CD8-positive, alpha-beta memory T cell (primary cell): ENCODE measurements at regions not wholly inside any gene's neighbourhood (a gene's known extent, or its start where the extent isn't known, plus 50 kb on each side); places are given as distances from the start of the nearest gene placed in this dataset.

ENCODE experiments used
- CTCF ChIA-PET: fragments of 350-600 bp; sonication (Branson Sonifier 250); formaldehyde crosslinking; loops from one replicate; lab custom pipeline; 2021; ENCODE audit warnings: antibody characterized with exemption; lab: Charles Lee
- POLR2A ChIA-PET: fragments of 350-600 bp; sonication (Branson Sonifier 250); formaldehyde crosslinking; loops from one replicate; lab custom pipeline; 2021; ENCODE audit warnings: antibody characterized with exemption; lab: Charles Lee
- DNase-seq, 5 donors: peaks; one replicate each; pipeline versions ENCODE4 v3.0.0 to v3.0.0-alpha.2; 2020 to 2022; ENCODE audit warnings: mixed read lengths in 1 of 5
- H3K27ac ChIP-seq: one replicate; pipeline ENCODE4 v1.7.0; 2013; ENCODE audit warnings: low read depth, mild to moderate bottlenecking, low read length, moderate library complexity
- H3K27me3 ChIP-seq: 2 replicates; pipeline ENCODE4 v1.7.0; 2013; ENCODE audit warnings: low read length, mild to moderate bottlenecking; ENCODE audit not compliant: insufficient read depth, poor library complexity, severe bottlenecking
- H3K36me3 ChIP-seq: 2 replicates; pipeline ENCODE4 v1.7.0; 2013; ENCODE audit warnings: mild to moderate bottlenecking, low read length, moderate library complexity; ENCODE audit not compliant: insufficient read depth
- H3K4me1 ChIP-seq: 2 replicates; pipeline ENCODE4 v1.7.0; 2013; ENCODE audit warnings: mild to moderate bottlenecking, low read length, moderate library complexity; ENCODE audit not compliant: insufficient read depth
- H3K4me3 ChIP-seq: 2 replicates; pipeline ENCODE4 v1.7.0; 2013; ENCODE audit warnings: mild to moderate bottlenecking, low read length
- H3K9me3 ChIP-seq: 2 replicates; pipeline ENCODE4 v1.7.0; 2013; ENCODE audit warnings: mild to moderate bottlenecking, low read length
- H3K27ac Mint-ChIP-seq, 8 donors: one replicate each; pipeline ENCODE4 v1.8.0; 2020 to 2021; ENCODE audit warnings: mixed read lengths in 8 of 8, mild to moderate bottlenecking in 6 of 8, inconsistent platforms in 3 of 8, moderate library complexity in 3 of 8
- H3K27me3 Mint-ChIP-seq, 2 donors: one replicate each; pipeline ENCODE4 v1.8.0; 2020 to 2021; ENCODE audit warnings: mixed read lengths in 2 of 2, mild to moderate bottlenecking in 1 of 2, moderate library complexity in 1 of 2
- H3K36me3 Mint-ChIP-seq, 3 donors: one replicate each; pipeline ENCODE4 v1.8.0; 2020 to 2021; ENCODE audit warnings: mixed read lengths in 3 of 3, inconsistent platforms in 1 of 3, mild to moderate bottlenecking in 1 of 3
- H3K4me1 Mint-ChIP-seq, 3 donors: one replicate each; pipeline ENCODE4 v1.8.0; 2020 to 2021; ENCODE audit warnings: mixed read lengths in 3 of 3, inconsistent platforms in 1 of 3, mild to moderate bottlenecking in 1 of 3
- H3K4me3 Mint-ChIP-seq, 7 donors: one replicate each; pipeline ENCODE4 v1.8.0; 2020 to 2021; ENCODE audit warnings: mixed read lengths in 7 of 7, mild to moderate bottlenecking in 6 of 7, moderate library complexity in 4 of 7, inconsistent platforms in 2 of 7
- H3K9me3 Mint-ChIP-seq, 5 donors: one replicate each; pipeline ENCODE4 v1.8.0; 2020 to 2022; ENCODE audit warnings: mixed read lengths in 5 of 5, mild to moderate bottlenecking in 3 of 5, moderate library complexity in 2 of 5, inconsistent platforms in 1 of 5

GRCh38 chr2:66699416-66699792 is 264.5 kb downstream of the MEIS1 start:
- no peak overlapping the region for H3K4me3 Mint-ChIP-seq
- no peaks in the 10 kb centered on the region for H3K9me3 ChIP-seq
- H3K9me3 Mint-ChIP-seq: peaks cover 0 to 6% (median 0%) of the 10 kb centered on the region in 5 donors
- DNase-seq: no peak
- ChIA-PET POLR2A (no interaction called here), CTCF (no interaction called here)
- H3K27ac ChIP-seq: no peak overlapping the region
- H3K36me3 Mint-ChIP-seq: no peaks in the 10 kb centered on the region
- H3K27me3 ChIP-seq: no peaks in the 10 kb centered on the region
- no peak overlapping the region for H3K27ac Mint-ChIP-seq
- no peaks in the 10 kb centered on the region for H3K4me1 Mint-ChIP-seq
- H3K4me1 ChIP-seq: no peaks in the 10 kb centered on the region
- H3K4me3 ChIP-seq: no peak overlapping the region
- H3K36me3 ChIP-seq: no peaks in the 10 kb centered on the region
- no peaks in the 10 kb centered on the region for H3K27me3 Mint-ChIP-seq

GRCh38 chr2:66699793-66700676 is 265.1 kb downstream of the MEIS1 start:
- no peaks in the 10 kb centered on the region for H3K9me3 ChIP-seq

GRCh38 chr2:66700677-66701066 is 265.7 kb downstream of the MEIS1 start:
- POLR2A ChIA-PET: no interaction called here
- Mint-ChIP-seq H3K27ac (no peak overlapping the region), H3K36me3 (no peaks in the 10 kb centered on the region), H3K4me3 (no peak overlapping the region), H3K27me3 (no peaks in the 10 kb centered on the region), H3K9me3 (peaks cover 0 to 4% (median 0%) of the 10 kb centered on the region in 5 donors), H3K4me1 (no peaks in the 10 kb centered on the region)
- no peak overlapping the region for H3K4me3 ChIP-seq
- CTCF ChIA-PET: no interaction called here
- H3K36me3 ChIP-seq: no peaks in the 10 kb centered on the region
- H3K4me1 ChIP-seq: no peaks in the 10 kb centered on the region
- no peak for DNase-seq
- no peaks in the 10 kb centered on the region for H3K9me3 ChIP-seq
- H3K27me3 ChIP-seq: no peaks in the 10 kb centered on the region
- H3K27ac ChIP-seq: no peak overlapping the region

More at GRCh38 chr2:66699793-66700676, 265.1 kb downstream of the MEIS1 start:
- ChIA-PET CTCF (no interaction called here), POLR2A (no interaction called here)
- Mint-ChIP-seq H3K4me3 (no peak overlapping the region), H3K36me3 (no peaks in the 10 kb centered on the region), H3K27me3 (no peaks in the 10 kb centered on the region), H3K9me3 (peaks cover 0 to 4% (median 0%) of the 10 kb centered on the region in 5 donors), H3K4me1 (no peaks in the 10 kb centered on the region), H3K27ac (no peak overlapping the region)
- no peak overlapping the region for H3K27ac ChIP-seq
- no peaks in the 10 kb centered on the region for H3K36me3 ChIP-seq
- DNase-seq: no peak
- H3K27me3 ChIP-seq: no peaks in the 10 kb centered on the region
- H3K4me3 ChIP-seq: no peak overlapping the region
- H3K4me1 ChIP-seq: no peaks in the 10 kb centered on the region

- Histone ChIP-seq H3K4me1 (no peaks in the 10 kb centered on the region), H3K27ac (no peak overlapping the region), H3K27me3 (no peaks in the 10 kb centered on the region), H3K36me3 (no peaks in the 10 kb centered on the region), H3K4me3 (no peak overlapping the region), H3K9me3 (no peaks in the 10 kb centered on the region)
- no peaks in the 10 kb centered on the region for H3K27me3 Mint-ChIP-seq
- ChIA-PET CTCF (no interaction called here), POLR2A (no interaction called here)
- DNase-seq: no peak
- peaks cover 0 to 4% (median 0%) of the 10 kb centered on the region in 5 donors for H3K9me3 Mint-ChIP-seq
- no peak overlapping the region for H3K4me3 Mint-ChIP-seq
- no peak overlapping the region for H3K27ac Mint-ChIP-seq
- H3K36me3 Mint-ChIP-seq: no peaks in the 10 kb centered on the region
- H3K4me1 Mint-ChIP-seq: no peaks in the 10 kb centered on the region
Measured at GRCh38 chr2:66701251-66701650, 266.3 kb downstream of the MEIS1 start.

- H3K36me3 ChIP-seq: no peaks in the 10 kb centered on the region
- no peaks in the 10 kb centered on the region for H3K9me3 ChIP-seq
- DNase-seq: no peak
- no peaks in the 10 kb centered on the region for H3K4me1 ChIP-seq
- Mint-ChIP-seq H3K4me3 (no peak overlapping the region), H3K27me3 (no peaks in the 10 kb centered on the region), H3K27ac (no peak overlapping the region), H3K4me1 (no peaks in the 10 kb centered on the region), H3K36me3 (no peaks in the 10 kb centered on the region), H3K9me3 (peaks cover 0 to 4% (median 0%) of the 10 kb centered on the region in 5 donors)
- H3K4me3 ChIP-seq: no peak overlapping the region
- POLR2A ChIA-PET: no interaction called here
- no peaks in the 10 kb centered on the region for H3K27me3 ChIP-seq
- CTCF ChIA-PET: no interaction called here
- no peak overlapping the region for H3K27ac ChIP-seq
Measured at GRCh38 chr2:66701656-66702055, 266.7 kb downstream of the MEIS1 start.

GRCh38 chr2:66702301-66702700 is 267.4 kb downstream of the MEIS1 start:
- no peaks in the 10 kb centered on the region for H3K27me3 ChIP-seq
- POLR2A ChIA-PET: no interaction called here
- no peaks in the 10 kb centered on the region for H3K4me1 ChIP-seq
- Mint-ChIP-seq H3K9me3 (peaks cover 0 to 4% (median 0%) of the 10 kb centered on the region in 5 donors), H3K36me3 (no peaks in the 10 kb centered on the region), H3K4me3 (no peak overlapping the region), H3K27ac (no peak overlapping the region), H3K4me1 (no peaks in the 10 kb centered on the region), H3K27me3 (no peaks in the 10 kb centered on the region)
- DNase-seq: no peak
- H3K36me3 ChIP-seq: no peaks in the 10 kb centered on the region
- no peak overlapping the region for H3K4me3 ChIP-seq
- CTCF ChIA-PET: no interaction called here
- no peak overlapping the region for H3K27ac ChIP-seq
- no peaks in the 10 kb centered on the region for H3K9me3 ChIP-seq

- Histone ChIP-seq H3K27ac (no peak overlapping the region), H3K36me3 (no peaks in the 10 kb centered on the region), H3K4me1 (no peaks in the 10 kb centered on the region), H3K27me3 (no peaks in the 10 kb centered on the region), H3K4me3 (no peak overlapping the region), H3K9me3 (no peaks in the 10 kb centered on the region)
- ChIA-PET CTCF (no interaction called here), POLR2A (no interaction called here)
- peaks cover 0 to 4% (median 0%) of the 10 kb centered on the region in 5 donors for H3K9me3 Mint-ChIP-seq
- H3K27me3 Mint-ChIP-seq: no peaks in the 10 kb centered on the region
- no peak overlapping the region for H3K27ac Mint-ChIP-seq
- DNase-seq: no peak
- no peaks in the 10 kb centered on the region for H3K4me1 Mint-ChIP-seq
- no peak overlapping the region for H3K4me3 Mint-ChIP-seq
- H3K36me3 Mint-ChIP-seq: no peaks in the 10 kb centered on the region
Measured at GRCh38 chr2:66704786-66705185, 269.9 kb downstream of the MEIS1 start.

- Histone ChIP-seq H3K27ac (no peak overlapping the region), H3K9me3 (no peaks in the 10 kb centered on the region), H3K36me3 (no peaks in the 10 kb centered on the region), H3K4me1 (no peaks in the 10 kb centered on the region), H3K4me3 (no peak overlapping the region), H3K27me3 (no peaks in the 10 kb centered on the region)
- Mint-ChIP-seq H3K36me3 (no peaks in the 10 kb centered on the region), H3K27me3 (no peaks in the 10 kb centered on the region), H3K4me3 (no peak overlapping the region), H3K27ac (no peak overlapping the region), H3K9me3 (peaks cover 0 to 4% (median 0%) of the 10 kb centered on the region in 5 donors), H3K4me1 (no peaks in the 10 kb centered on the region)
- POLR2A ChIA-PET: no interaction called here
- DNase-seq: no peak
- CTCF ChIA-PET: no interaction called here
Measured at GRCh38 chr2:66714610-66715009, 279.7 kb downstream of the MEIS1 start.
